GM12878 (cell line): ENCODE measurements at regions not wholly inside any gene's neighbourhood (a gene's known extent, or its start where the extent isn't known, plus 50 kb on each side); places are given as distances from the start of the nearest gene placed in this dataset.

Experiments used
- ATAC-seq: fragments of 200-7000 bp; cut with Tn5 transposase; 3 replicates; pipeline ENCODE4 v1.9.1; 2020; ENCODE audit warnings: mild to moderate bottlenecking, moderate library complexity
- BruUV-seq: library from RNA; stranded (reverse); fragments of 400-500 nt; replicated peaks from 2 replicates; lab custom pipeline; 2021; lab: Mats Ljungman, UMichigan
- CTCF ChIA-PET: fragments of 300-600 bp; sonication (Branson Sonifier 250); formaldehyde crosslinking; extraction: SDS; loops from one replicate; lab custom pipeline; 2021; ENCODE audit warnings: inconsistent platforms; lab: Yijun Ruan, JAX
- POLR2A ChIA-PET: fragments of 350-600 bp; formaldehyde crosslinking; extraction: SDS; loops from one replicate; lab custom pipeline; 2021; ENCODE audit warnings: inconsistent platforms; lab: Charles Lee
- RAD21 ChIA-PET: fragments of 300-600 bp; sonication (Branson Sonifier 250); formaldehyde crosslinking; loops from one replicate; lab custom pipeline; 2023; ENCODE audit warnings: antibody characterized with exemption; ENCODE audit not compliant: unreplicated experiment; lab: Charles Lee
- SMC1A ChIA-PET: fragments of 300-600 bp; sonication (Branson Sonifier 250); formaldehyde crosslinking; loops from one replicate; lab custom pipeline; 2023; ENCODE audit not compliant: unreplicated experiment, uncharacterized antibody; lab: Charles Lee
- DNase-seq: peaks from one replicate; pipeline ENCODE4 v3.0.0-alpha.2; 2011; ENCODE audit warnings: low read depth, low spot score
- FAIRE-seq: peaks from 3 replicates; lab custom pipeline; 2011; peaks lifted over from hg19 to GRCh38; lab: Jason Lieb, UNC
- H2AFZ ChIP-seq: 2 replicates; pipeline ENCODE4 v1.6.0; 2011; ENCODE audit warnings: low read depth, low read length, control low read depth; ENCODE audit not compliant: control insufficient read depth
- H3K27ac ChIP-seq: 2 replicates; pipeline ENCODE4 v1.5.1; 2011; ENCODE audit warnings: control low read depth; ENCODE audit not compliant: control insufficient read depth, insufficient read depth
- H3K27me3 ChIP-seq, 2 experiments: replicated peaks in 1 of 2; 2 replicates each; pipeline versions ENCODE4 v1.6.0 to v1.6.1; 2011; ENCODE audit warnings: low read length in 1 of 2; ENCODE audit not compliant: control insufficient read depth in 2 of 2, insufficient read depth in 2 of 2
- H3K36me3 ChIP-seq, 2 experiments: 2 replicates each; pipeline ENCODE4 v1.5.1; 2011; ENCODE audit warnings: low read length in 1 of 2; ENCODE audit not compliant: control insufficient read depth in 2 of 2, insufficient read depth in 2 of 2
- H3K4me1 ChIP-seq: 2 replicates; pipeline ENCODE4 v1.6.1; 2011; ENCODE audit warnings: mild to moderate bottlenecking, low read length, moderate library complexity, mixed read lengths; ENCODE audit not compliant: control insufficient read depth, insufficient read depth
- H3K4me2 ChIP-seq: 2 replicates; pipeline ENCODE4 v1.6.0; 2011; ENCODE audit warnings: control low read depth; ENCODE audit not compliant: control insufficient read depth, insufficient read depth
- H3K4me3 ChIP-seq: fragments of 200-600 bp; sonication (generic); 2 replicates; pipeline ENCODE4 v1.5.1; 2016
- H3K79me2 ChIP-seq: 2 replicates; pipeline ENCODE4 v1.6.0; 2011; ENCODE audit warnings: low read length; ENCODE audit not compliant: control insufficient read depth, insufficient read depth
- H3K9ac ChIP-seq: 2 replicates; pipeline ENCODE4 v1.8.0; 2011; ENCODE audit warnings: low read length, control low read depth, mixed read lengths; ENCODE audit not compliant: control insufficient read depth, insufficient read depth
- H3K9me3 ChIP-seq: replicated peaks from 3 replicates; pipeline ENCODE4 v1.5.1; 2011; ENCODE audit warnings: mild to moderate bottlenecking, low read length; ENCODE audit not compliant: control insufficient read depth, insufficient read depth
- H4K20me1 ChIP-seq: 2 replicates; pipeline ENCODE4 v1.6.0; 2011; ENCODE audit not compliant: control insufficient read depth, insufficient read depth
- FOXM1 ChIP-seq: IDR thresholded peaks from 2 replicates; pipeline ENCODE4 v1.6.1; 2012; ENCODE audit warnings: low read depth, mild to moderate bottlenecking, inconsistent platforms, low read length, moderate library complexity
- PKNOX1 ChIP-seq: fragments of 450-650 bp; IDR thresholded peaks from 2 replicates; pipeline ENCODE4 v1.6.1; 2016; ENCODE audit warnings: mild to moderate bottlenecking
- RFX5 ChIP-seq: IDR thresholded peaks from 2 replicates; pipeline ENCODE4 v1.6.1; 2011; ENCODE audit warnings: low read depth, low read length, improper control_type of control experiment
- SIN3A ChIP-seq: IDR thresholded peaks from 2 replicates; pipeline ENCODE4 v1.6.1; 2012; ENCODE audit warnings: low read depth, low read length, improper control_type of control experiment
- SREBF2 ChIP-seq: IDR thresholded peaks from 2 replicates; pipeline ENCODE4 v1.6.1; 2012; ENCODE audit warnings: mild to moderate bottlenecking, low read length
- WGBS: methylation state at CpG from one replicate; pipeline ENCODE4 v1.1.6; 2016; ENCODE audit warnings: low lambda C conversion rate; ENCODE audit not compliant: insufficient replicate concordance, insufficient coverage; ENCODE audit errors: missing lambda C conversion rate; 5-methylcytosine and 5-hydroxymethylcytosine counted together
- in situ Hi-C: fragments of 300-500 bp; cut with MboI; formaldehyde crosslinking; loops from 9 replicates; pipeline ENCODE4 v1.14.3; 2018; ENCODE audit warnings: mixed read lengths
- intact Hi-C: fragments of 100-400 bp; cut with micrococcal nuclease; formaldehyde crosslinking; loops from one replicate; pipeline ENCODE4 v1.14.2; 2022; ENCODE audit not compliant: unreplicated experiment

GRCh38 chr9:82729991-82730589 lies 332.9 kb downstream of the RASEF start:
- H3K9ac ChIP-seq, result no peak overlapping the region
- no peaks in the 10 kb centered on the region for H3K27me3 ChIP-seq
- no peaks in the 10 kb centered on the region for H3K36me3 ChIP-seq
- ChIA-PET RAD21 (no interaction called here), POLR2A (no interaction called here), CTCF (interaction anchor here (0.6 kb wide), 1 partner anchor 34 kb away, joined by 3 read pairs; no protein-coding TSS in a partner anchor), SMC1A (no interaction called here)
- H3K9me3 ChIP-seq, result no peaks in the 10 kb centered on the region
- H4K20me1 ChIP-seq, result no peaks in the 10 kb centered on the region
- no peaks in the 10 kb centered on the region for H3K79me2 ChIP-seq
- no peaks in the 10 kb centered on the region for H3K4me1 ChIP-seq
- FAIRE-seq (no peak), ATAC-seq (no peak), DNase-seq (no peak)
- no peak overlapping the region for H3K4me3 ChIP-seq
- WGBS, result 0% methylated on average over 1 of the region's 1 CpG
- no peak overlapping the region for H3K27ac ChIP-seq
- TF ChIP-seq RFX5 (no peak), FOXM1 (no peak), PKNOX1 (no peak), SREBF2 (no peak)
- in situ Hi-C loops (no loop called here), intact Hi-C loops (loop anchor here (5.0 kb wide), 2 partner anchors 32 to 603 kb away; no protein-coding TSS in a partner anchor)
- no peak overlapping the region for H2AFZ ChIP-seq
- H3K4me2 ChIP-seq, result no peak overlapping the region
- BruUV-seq, result no TSS peak

- Histone ChIP-seq H3K4me3 (no peak overlapping the region), H3K4me2 (no peak overlapping the region), H4K20me1 (no peaks in the 10 kb centered on the region), H3K27ac (no peak overlapping the region), H3K9me3 (no peaks in the 10 kb centered on the region), H3K9ac (no peak overlapping the region)
- no TSS peak for BruUV-seq
- POLR2A ChIA-PET, result no interaction called here
- in situ Hi-C loops, result no loop called here
- ATAC-seq (no peak), FAIRE-seq (no peak), DNase-seq (no peak)
- RAD21 ChIA-PET, result no interaction called here
- SMC1A ChIA-PET, result no interaction called here
- CTCF ChIA-PET, result no interaction called here
- TF ChIP-seq SIN3A, result no peak
- TF ChIP-seq, all 136 proteins: peak for 0
- Histone ChIP-seq H3K79me2 (no peaks in the 10 kb centered on the region), H3K27me3 (no peaks in the 10 kb centered on the region), H3K4me1 (no peaks in the 10 kb centered on the region), H2AFZ (no peak overlapping the region), H3K36me3 (no peaks in the 10 kb centered on the region)
- intact Hi-C loops, result no loop called here
- WGBS, result 35% methylated on average over 3 of the region's 3 CpGs
Measured at GRCh38 chr9:82732928-82733327, 330.0 kb downstream of the RASEF start.
